ENCODE measurements at regions not wholly inside any gene's neighbourhood (a gene's known extent, or its start where the extent isn't known, plus 50 kb on each side); places are given as distances from the start of the nearest gene placed in this dataset.

GRCh38 chr2:4900861-4901770 is 791.1 kb upstream of the SOX11 start:
- no peak for TF ChIP-seq CTCF (IDR thresholded peaks at IDR 0.05; ENCODE audit: low read length, missing control alignments)
- no peak for DNase-seq (ENCODE audit: low read depth)
- no peak overlapping the region for H3K4me3 ChIP-seq (replicated peaks; ENCODE audit: low read depth, low read length)

DNA sequence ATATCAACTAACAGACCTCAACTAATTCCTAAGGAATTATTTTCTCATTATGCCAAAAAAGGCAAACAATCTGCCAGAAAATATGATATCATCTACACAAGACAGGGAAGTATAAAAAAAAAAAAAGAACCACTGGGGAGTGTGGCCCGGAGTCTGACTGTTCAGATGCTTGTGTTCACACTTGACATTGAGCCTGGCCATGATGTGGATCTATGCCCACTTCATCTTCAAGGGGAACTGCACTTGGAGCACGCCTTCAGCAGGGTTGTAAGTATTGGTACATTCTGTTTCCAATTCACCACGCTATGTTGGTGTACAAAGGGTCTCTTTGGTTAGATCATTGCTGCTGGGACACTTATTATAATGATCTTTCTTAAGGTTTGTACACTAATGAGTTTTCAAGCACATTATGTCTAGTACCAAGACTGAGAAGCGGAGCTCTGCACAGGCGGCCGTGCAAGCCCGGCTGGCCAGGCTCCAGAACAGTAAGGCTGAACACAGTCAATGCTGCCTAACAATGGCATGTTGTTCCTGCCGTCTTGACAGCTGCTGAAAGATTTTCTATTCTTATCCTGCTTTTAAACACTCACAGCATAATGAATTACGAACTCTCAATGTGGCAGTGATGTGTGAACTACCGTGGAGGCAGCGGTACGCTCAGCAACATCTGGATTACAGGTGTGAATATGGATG is 788.4 kb upstream of the SOX11 start:
- TF ChIP-seq CTCF (IDR thresholded peaks at IDR 0.05; ENCODE audit: low read length, missing control alignments): no peak
- H3K4me3 ChIP-seq (replicated peaks; ENCODE audit: low read depth, low read length): no peak overlapping the region
- DNase-seq (ENCODE audit: low read depth): no peak

GRCh38 chr2:4908461-4908860 is 783.7 kb upstream of the SOX11 start:
- no peak for TF ChIP-seq CTCF (IDR thresholded peaks at IDR 0.05; ENCODE audit: low read length, missing control alignments)
- H3K4me3 ChIP-seq (replicated peaks; ENCODE audit: low read depth, low read length): no peak overlapping the region
- no peak for DNase-seq (ENCODE audit: low read depth)

GRCh38 chr2:4909346-4910009 is 782.7 kb upstream of the SOX11 start:
- no peak for DNase-seq (ENCODE audit: low read depth)
- no peak for TF ChIP-seq CTCF (IDR thresholded peaks at IDR 0.05; ENCODE audit: low read length, missing control alignments)
- H3K4me3 ChIP-seq (replicated peaks; ENCODE audit: low read depth, low read length): no peak overlapping the region

GRCh38 chr2:4914036-4914435 is 778.1 kb upstream of the SOX11 start:
- TF ChIP-seq CTCF (IDR thresholded peaks at IDR 0.05; ENCODE audit: low read length, missing control alignments): no peak

GRCh38 chr2:4914551-4914950 is 777.6 kb upstream of the SOX11 start:
- DNase-seq (ENCODE audit: low read depth): peak; percentile 4
- H3K4me3 ChIP-seq (replicated peaks; ENCODE audit: low read depth, low read length): no peak overlapping the region
- TF ChIP-seq CTCF (IDR thresholded peaks at IDR 0.05; ENCODE audit: low read length, missing control alignments): no peak

More at GRCh38 chr2:4914036-4914435, 778.1 kb upstream of the SOX11 start:
- H3K4me3 ChIP-seq (replicated peaks; ENCODE audit: low read depth, low read length): no peak overlapping the region
- DNase-seq (ENCODE audit: low read depth): no peak

Measured in fibroblast of pulmonary artery (primary cell).